IMR-90 (cell line): ENCODE measurements at regions not wholly inside any gene's neighbourhood (a gene's known extent, or its start where the extent isn't known, plus 50 kb on each side); places are given as distances from the start of the nearest gene placed in this dataset.

Experiments
- ATAC-seq: fragments of 200-7000 bp; cut with Tn5 transposase; 2 replicates; pipeline ENCODE4 v1.9.1; 2020; ENCODE audit warnings: low read depth, mild to moderate bottlenecking, moderate library complexity
- BruUV-seq: library from RNA; stranded (reverse); fragments of 400-500 nt; replicated peaks from 2 replicates; lab custom pipeline; 2021; lab: Mats Ljungman, UMichigan
- CTCF ChIA-PET: fragments of 300-600 bp; formaldehyde crosslinking; extraction: SDS; loops from one replicate; lab custom pipeline; 2021; ENCODE audit warnings: antibody characterized with exemption; lab: Yijun Ruan, JAX
- POLR2A ChIA-PET: fragments of 300-600 bp; sonication (Branson Sonifier 250); formaldehyde crosslinking; loops from one replicate; lab custom pipeline; 2022; ENCODE audit warnings: antibody characterized with exemption; ENCODE audit not compliant: unreplicated experiment; lab: Charles Lee
- DNase-seq: peaks from one replicate; pipeline ENCODE4 v3.0.0; 2013
- H2AFZ ChIP-seq: replicated peaks from 2 replicates; pipeline ENCODE3; 2013; ENCODE audit warnings: low read length, mild to moderate bottlenecking; ENCODE audit not compliant: poor library complexity
- H2AK5ac ChIP-seq: 2 replicates; pipeline ENCODE4 v1.6.1; 2013; ENCODE audit warnings: low read depth, low read length, inconsistent platforms
- H2AK9ac ChIP-seq: replicated peaks from 2 replicates; pipeline ENCODE3; 2013; ENCODE audit warnings: mild to moderate bottlenecking, low read depth, low read length, moderate library complexity; ENCODE audit not compliant: poor library complexity
- H2BK120ac ChIP-seq: 2 replicates; pipeline ENCODE4 v1.6.1; 2013; ENCODE audit warnings: low read depth, low read length, inconsistent platforms
- H2BK15ac ChIP-seq: 3 replicates; pipeline ENCODE4 v1.6.1; 2013; ENCODE audit warnings: low read depth, low read length, inconsistent platforms
- H2BK20ac ChIP-seq: 2 replicates; pipeline ENCODE4 v1.6.1; 2013; ENCODE audit warnings: low read depth, mild to moderate bottlenecking, inconsistent platforms, low read length, moderate library complexity
- H2BK5ac ChIP-seq: 2 replicates; pipeline ENCODE4 v1.6.1; 2013; ENCODE audit warnings: mild to moderate bottlenecking, low read depth, low read length, inconsistent platforms; ENCODE audit not compliant: poor library complexity, severe bottlenecking
- H3K14ac ChIP-seq: replicated peaks from 2 replicates; pipeline ENCODE4 v1.6.1; 2013; ENCODE audit warnings: low read depth, low read length, inconsistent platforms
- H3K18ac ChIP-seq: 2 replicates; pipeline ENCODE4 v1.6.1; 2013; ENCODE audit warnings: low read depth, low read length, control low read depth
- H3K23ac ChIP-seq: 2 replicates; pipeline ENCODE4 v1.6.1; 2013; ENCODE audit warnings: low read depth, low read length, inconsistent platforms
- H3K27ac ChIP-seq: 2 replicates; pipeline ENCODE4 v1.5.1; 2013; ENCODE audit warnings: mild to moderate bottlenecking, control low read depth, low read length; ENCODE audit not compliant: insufficient read depth
- H3K27me3 ChIP-seq: 2 replicates; pipeline ENCODE4 v1.6.1; 2013; ENCODE audit warnings: low read length; ENCODE audit not compliant: control insufficient read depth, insufficient read depth
- H3K36me3 ChIP-seq: 2 replicates; pipeline ENCODE4 v1.6.1; 2013; ENCODE audit warnings: low read length, mixed read lengths; ENCODE audit not compliant: control insufficient read depth, insufficient read depth
- H3K4ac ChIP-seq: 2 replicates; pipeline ENCODE4 v1.6.1; 2013; ENCODE audit warnings: low read depth, low read length, inconsistent platforms
- H3K4me1 ChIP-seq: 2 replicates; pipeline ENCODE4 v1.6.1; 2013; ENCODE audit warnings: low read length, mixed read lengths; ENCODE audit not compliant: control insufficient read depth, insufficient read depth
- H3K4me2 ChIP-seq: 2 replicates; pipeline ENCODE4 v1.6.1; 2013; ENCODE audit warnings: low read depth, mild to moderate bottlenecking, control low read depth, low read length, moderate library complexity
- H3K4me3 ChIP-seq: 2 replicates; pipeline ENCODE4 v1.5.1; 2013; ENCODE audit warnings: low read depth, mild to moderate bottlenecking, control low read depth, low read length, moderate library complexity; ENCODE audit not compliant: insufficient read depth
- H3K56ac ChIP-seq: 2 replicates; pipeline ENCODE4 v1.6.1; 2013; ENCODE audit warnings: low read length, inconsistent platforms; ENCODE audit not compliant: insufficient read depth; ENCODE audit errors: extremely low read depth
- H3K79me1 ChIP-seq, 2 experiments: 2 replicates each; pipeline ENCODE4 v1.6.1; 2013; ENCODE audit warnings: low read length in 2 of 2, inconsistent platforms in 1 of 2, low read depth in 1 of 2
- H3K9ac ChIP-seq: 2 replicates; pipeline ENCODE4 v1.6.1; 2013; ENCODE audit warnings: low read depth, low read length, control low read depth
- H3K9me1 ChIP-seq: 2 replicates; pipeline ENCODE4 v1.6.1; 2013; ENCODE audit warnings: low read length, inconsistent platforms; ENCODE audit not compliant: insufficient read depth
- H3K9me3 ChIP-seq: 2 replicates; pipeline ENCODE4 v1.6.1; 2013; ENCODE audit warnings: low read length; ENCODE audit not compliant: control insufficient read depth, insufficient read depth
- H4K20me1 ChIP-seq: 2 replicates; pipeline ENCODE4 v1.6.1; 2013; ENCODE audit warnings: low read length, inconsistent platforms; ENCODE audit not compliant: insufficient read depth
- H4K5ac ChIP-seq: 2 replicates; pipeline ENCODE4 v1.6.1; 2013; ENCODE audit warnings: mild to moderate bottlenecking, low read depth, low read length, control low read depth
- H4K8ac ChIP-seq, 2 experiments: 2 replicates each; pipeline ENCODE4 v1.6.1; 2013; ENCODE audit warnings: low read depth in 2 of 2, low read length in 2 of 2, control low read depth in 1 of 2, inconsistent platforms in 1 of 2
- H4K91ac ChIP-seq: 2 replicates; pipeline ENCODE4 v1.6.1; 2013; ENCODE audit warnings: low read depth, low read length, inconsistent platforms; ENCODE audit not compliant: insufficient read depth
- BHLHE40 ChIP-seq: fragments of 150-350 bp; IDR thresholded peaks from 2 replicates; pipeline ENCODE4 v1.6.1; 2016; ENCODE audit warnings: mild to moderate bottlenecking, low read depth, low read length
- CEBPB ChIP-seq: IDR thresholded peaks from 2 replicates; pipeline ENCODE4 v1.6.1; 2012; ENCODE audit warnings: low read depth, low read length, improper control_type of control experiment
- CHD1 ChIP-seq: IDR thresholded peaks from 2 replicates; pipeline ENCODE4 v1.6.1; 2012; ENCODE audit warnings: low read depth, low read length, improper control_type of control experiment
- CTCF ChIP-seq: conservative IDR thresholded peaks from 2 replicates; pipeline ENCODE4 v1.5.1; 2012; ENCODE audit warnings: mild to moderate bottlenecking, low read depth, low read length, improper control_type of control experiment
- ELK1 ChIP-seq: fragments of 150-350 bp; IDR thresholded peaks from 2 replicates; pipeline ENCODE4 v1.6.1; 2016; ENCODE audit warnings: low read depth, mild to moderate bottlenecking, low read length, moderate library complexity, borderline replicate concordance
- FOS ChIP-seq: fragments of 150-350 bp; IDR thresholded peaks from 2 replicates; pipeline ENCODE4 v1.6.1; 2016; ENCODE audit warnings: low read depth, low read length
- MAFK ChIP-seq: IDR thresholded peaks from 2 replicates; pipeline ENCODE4 v1.6.1; 2012; ENCODE audit warnings: low read depth, low read length, improper control_type of control experiment
- MAZ ChIP-seq: IDR thresholded peaks from 2 replicates; pipeline ENCODE4 v1.6.1; 2012; ENCODE audit warnings: low read depth, mild to moderate bottlenecking, low read length, improper control_type of control experiment, moderate library complexity, borderline replicate concordance
- MXI1 ChIP-seq: IDR thresholded peaks from 2 replicates; pipeline ENCODE4 v1.6.1; 2012; ENCODE audit warnings: low read depth, mild to moderate bottlenecking, low read length, moderate library complexity, borderline replicate concordance
- NFE2L2 ChIP-seq: fragments of 150-350 bp; IDR thresholded peaks from 2 replicates; pipeline ENCODE4 v1.6.1; 2016; ENCODE audit warnings: low read depth, mild to moderate bottlenecking, low read length
- POLR2A ChIP-seq: IDR thresholded peaks from 2 replicates; pipeline ENCODE4 v1.6.1; 2012; ENCODE audit warnings: mild to moderate bottlenecking, low read depth, low read length
- RAD21 ChIP-seq: IDR thresholded peaks from 2 replicates; pipeline ENCODE4 v1.6.1; 2012; ENCODE audit warnings: low read length, improper control_type of control experiment
- RCOR1 ChIP-seq: IDR thresholded peaks from 2 replicates; pipeline ENCODE4 v1.6.1; 2012; ENCODE audit warnings: mild to moderate bottlenecking, low read length, improper control_type of control experiment; ENCODE audit not compliant: insufficient replicate concordance
- RFX5 ChIP-seq: IDR thresholded peaks from 2 replicates; pipeline ENCODE4 v1.8.0; 2012; ENCODE audit warnings: low read depth, mild to moderate bottlenecking, low read length, moderate library complexity
- SMC3 ChIP-seq: fragments of 150-350 bp; IDR thresholded peaks from 2 replicates; pipeline ENCODE4 v1.6.1; 2016; ENCODE audit warnings: low read depth, mild to moderate bottlenecking, antibody characterized with exemption, low read length, moderate library complexity
- USF2 ChIP-seq: fragments of 150-350 bp; IDR thresholded peaks from 2 replicates; pipeline ENCODE4 v1.6.1; 2017; ENCODE audit warnings: mild to moderate bottlenecking, antibody characterized with exemption, low read length, low read depth
- whole genome bisulfite sequencing, 2 experiments: methylation state at CpG; one replicate each; pipeline versions ENCODE4 v1.1.5 to v1.1.7; 2013; ENCODE audit warnings: missing lambda C conversion rate in 2 of 2; ENCODE audit not compliant: insufficient read length in 1 of 2; ENCODE audit errors: extremely low coverage in 2 of 2; 5-methylcytosine and 5-hydroxymethylcytosine counted together
- dilution Hi-C: fragments of 300-500 bp; cut with HindIII; formaldehyde crosslinking; loops from one replicate; pipeline ENCODE4 v1.14.3; 2018; ENCODE audit warnings: low sequenced_read_pairs; ENCODE audit not compliant: unreplicated experiment
- in situ Hi-C: fragments of 300-500 bp; cut with MboI; formaldehyde crosslinking; loops from 3 replicates; pipeline ENCODE4 v1.14.3; 2019; ENCODE audit warnings: low sequenced_read_pairs, inconsistent platforms, mixed read lengths
- intact Hi-C: fragments of 100-400 bp; cut with micrococcal nuclease; formaldehyde crosslinking; loops from 2 replicates; pipeline ENCODE4 v1.10.0; 2022

- Histone ChIP-seq H3K4me2 (no peak overlapping the region), H3K4me3 (no peak overlapping the region), H3K9me3 (peaks cover 14% of the 10 kb centered on the region), H2AK9ac (no peak overlapping the region), H3K4ac (no peak overlapping the region), H2BK5ac (no peak overlapping the region), H2AK5ac (no peak overlapping the region), H3K27me3 (no peaks in the 10 kb centered on the region), H3K27ac (no peak overlapping the region), H3K14ac (no peak overlapping the region), H3K9ac (no peak overlapping the region), H4K91ac (no peak overlapping the region), H3K9me1 (no peaks in the 10 kb centered on the region), H3K36me3 (no peaks in the 10 kb centered on the region), H2BK15ac (no peak overlapping the region), H3K56ac (no peak overlapping the region), H4K20me1 (no peaks in the 10 kb centered on the region), H3K79me1 (no peaks in the 10 kb centered on the region), H2BK20ac (no peak overlapping the region), H3K18ac (no peak overlapping the region), H2AFZ (no peak overlapping the region), H2BK120ac (no peak overlapping the region), H3K23ac (no peak overlapping the region), H4K8ac (no peak overlapping the region), H4K5ac (no peak overlapping the region), H3K4me1 (no peaks in the 10 kb centered on the region)
- ATAC-seq, result no peak
- TF ChIP-seq RCOR1, result no peak
- TF ChIP-seq CEBPB, result no peak
- TF ChIP-seq NFE2L2, result no peak
- no peak for TF ChIP-seq BHLHE40
- no peak for TF ChIP-seq POLR2A
- no peak for TF ChIP-seq FOS
- no peak for TF ChIP-seq RFX5
- no peak for TF ChIP-seq MAFK
- no peak for TF ChIP-seq SMC3
- TF ChIP-seq RAD21, result no peak
- TF ChIP-seq USF2, result no peak
- no peak for TF ChIP-seq MAZ
- no peak for TF ChIP-seq CHD1
- TF ChIP-seq MXI1, result no peak
- TF ChIP-seq ELK1, result no peak
- TF ChIP-seq CTCF, result no peak
- DNase-seq, result no peak
- BruUV-seq, result no TSS peak
- dilution Hi-C loops (no loop called here), intact Hi-C loops (no loop called here), in situ Hi-C loops (no loop called here)
- ChIA-PET CTCF (no interaction called here), POLR2A (no interaction called here)
- no CpG with 5 or more reads among the region's 1 CpG for WGBS, 2 experiments
Observed at GRCh38 chr2:194985258-194985657, 671.8 kb upstream of the SLC39A10 start.
